Neural cell (in vitro differentiated cells): ENCODE measurements at regions not wholly inside any gene's neighbourhood (a gene's known extent, or its start where the extent isn't known, plus 50 kb on each side); places are given as distances from the start of the nearest gene placed in this dataset.

Source experiments
- H2AFZ ChIP-seq: fragments of 200-600, 300-800 bp; sonication (generic), shearing (Covaris generic); 2 replicates; pipeline ENCODE4 v1.6.0; 2014; ENCODE audit warnings: low read depth, mild to moderate bottlenecking, antibody characterized with exemption, low read length, moderate library complexity
- H3F3A ChIP-seq: fragments of 200-600 bp; shearing (Covaris generic); 2 replicates; pipeline ENCODE4 v1.6.1; 2016; ENCODE audit warnings: mild to moderate bottlenecking, moderate library complexity, mixed read lengths, antibody characterized with exemption, low read length; ENCODE audit not compliant: insufficient read depth, poor library complexity, severe bottlenecking
- H3K27ac ChIP-seq: fragments of 200-600, 300-800 bp; sonication (generic), shearing (Covaris generic); 2 replicates; pipeline ENCODE4 v1.5.1; 2014; ENCODE audit warnings: mild to moderate bottlenecking, low read length, moderate library complexity
- H3K27me3 ChIP-seq: fragments of 300-800, 200-600 bp; sonication (generic), shearing (Covaris generic); 2 replicates; pipeline ENCODE4 v1.6.0; 2014; ENCODE audit warnings: mild to moderate bottlenecking, low read depth, low read length, moderate library complexity; ENCODE audit not compliant: insufficient read depth
- H3K36me3 ChIP-seq: fragments of 300-800, 200-600 bp; sonication (generic), shearing (Covaris generic); 2 replicates; pipeline ENCODE4 v1.5.1; 2014; ENCODE audit warnings: mild to moderate bottlenecking, antibody characterized with exemption, low read length, moderate library complexity; ENCODE audit not compliant: insufficient read depth
- H3K4me2 ChIP-seq: fragments of 300-800, 200-600 bp; sonication (generic), shearing (Covaris generic); 2 replicates; pipeline ENCODE4 v1.6.0; 2014; ENCODE audit warnings: mild to moderate bottlenecking, low read length
- H3K4me3 ChIP-seq: fragments of 300-800, 200-600 bp; sonication (generic), shearing (Covaris generic); 2 replicates; pipeline ENCODE4 v1.5.1; 2014; ENCODE audit warnings: mild to moderate bottlenecking, low read length, moderate library complexity
- H3K79me2 ChIP-seq: fragments of 200-600 bp; shearing (Covaris generic); replicated peaks from 2 replicates; pipeline ENCODE4 v1.6.0; 2014; ENCODE audit warnings: mild to moderate bottlenecking, low read length, moderate library complexity; ENCODE audit not compliant: insufficient read depth
- H3K9ac ChIP-seq: fragments of 300-800, 200-600 bp; sonication (generic), shearing (Covaris generic); 2 replicates; pipeline ENCODE4 v1.6.1; 2016; ENCODE audit warnings: mild to moderate bottlenecking, low read length, mixed read lengths
- H3K9me2 ChIP-seq: fragments of 200-600 bp; shearing (Covaris generic); 2 replicates; pipeline ENCODE4 v1.6.1; 2016; ENCODE audit warnings: mild to moderate bottlenecking, low read length, mixed read lengths; ENCODE audit not compliant: insufficient read depth
- H3K9me3 ChIP-seq: fragments of 200-600, 300-800 bp; sonication (generic), shearing (Covaris generic); 2 replicates; pipeline ENCODE4 v1.6.1; 2016; ENCODE audit warnings: mild to moderate bottlenecking, mixed run types, low read length, moderate library complexity, mixed read lengths
- H4K20me1 ChIP-seq: fragments of 200-600 bp; shearing (Covaris generic); 2 replicates; pipeline ENCODE4 v1.6.1; 2016; ENCODE audit warnings: mild to moderate bottlenecking, mixed run types; ENCODE audit not compliant: insufficient read depth
- CTCF ChIP-seq: fragments of 450-650 bp; IDR thresholded peaks from 2 replicates; pipeline ENCODE4 v1.5.1; 2014; ENCODE audit warnings: antibody characterized with exemption, mild to moderate bottlenecking, moderate library complexity; ENCODE audit not compliant: poor library complexity, severe bottlenecking
- EP300 ChIP-seq: fragments of 450-650 bp; conservative IDR thresholded peaks from 2 replicates; pipeline ENCODE4 v1.6.1; 2014; ENCODE audit warnings: antibody characterized with exemption, mild to moderate bottlenecking, moderate library complexity; ENCODE audit not compliant: poor library complexity, severe bottlenecking
- EZH2 ChIP-seq: fragments of 200-600, 300-800 bp; shearing (Covaris generic), sonication (generic); IDR thresholded peaks from 2 replicates; pipeline ENCODE4 v1.6.1; 2014; ENCODE audit warnings: antibody characterized with exemption, low read length, borderline replicate concordance, mild to moderate bottlenecking; ENCODE audit not compliant: insufficient read depth, poor library complexity, severe bottlenecking
- MXI1 ChIP-seq: fragments of 450-650 bp; conservative IDR thresholded peaks from 2 replicates; pipeline ENCODE4 v1.6.1; 2014; ENCODE audit warnings: antibody characterized with exemption, mild to moderate bottlenecking; ENCODE audit not compliant: poor library complexity, severe bottlenecking
- POLR2AphosphoS5 ChIP-seq: IDR thresholded peaks from 2 replicates; pipeline ENCODE4 v1.6.1; 2012
- RAD21 ChIP-seq: fragments of 450-650 bp; conservative IDR thresholded peaks from 2 replicates; pipeline ENCODE4 v1.6.1; 2014; ENCODE audit warnings: antibody characterized with exemption, mild to moderate bottlenecking, moderate library complexity
- REST ChIP-seq: IDR thresholded peaks from 2 replicates; pipeline ENCODE4 v1.6.1; 2012; ENCODE audit warnings: borderline replicate concordance
- SMC3 ChIP-seq: fragments of 450-650 bp; conservative IDR thresholded peaks from 2 replicates; pipeline ENCODE4 v1.6.1; 2014; ENCODE audit warnings: antibody characterized with exemption, mild to moderate bottlenecking, moderate library complexity; ENCODE audit not compliant: poor library complexity
- TAF1 ChIP-seq: IDR thresholded peaks from 2 replicates; pipeline ENCODE4 v1.6.1; 2012; ENCODE audit warnings: low read depth

GRCh38 chr3:55164876-55165275 is 237.0 kb upstream of the LRTM1 start:
- Histone ChIP-seq H3K27me3 (no peaks in the 10 kb centered on the region), H3K27ac (no peak overlapping the region), H3K79me2 (no peaks in the 10 kb centered on the region), H3K9ac (no peak overlapping the region), H3K4me3 (no peak overlapping the region), H3K9me2 (no peaks in the 10 kb centered on the region), H3K4me2 (no peak overlapping the region), H3F3A (no peaks in the 10 kb centered on the region), H4K20me1 (no peaks in the 10 kb centered on the region), H3K9me3 (no peaks in the 10 kb centered on the region), H3K36me3 (no peaks in the 10 kb centered on the region), H2AFZ (no peak overlapping the region)
- no peak for TF ChIP-seq SMC3
- no peak for TF ChIP-seq TAF1
- no peak for TF ChIP-seq RAD21
- TF ChIP-seq EP300: no peak
- no peak for TF ChIP-seq CTCF
- no peak for TF ChIP-seq MXI1
- TF ChIP-seq REST: no peak
- no peak for TF ChIP-seq POLR2AphosphoS5
- no peak for TF ChIP-seq EZH2

- TF ChIP-seq EZH2 (no peak), TAF1 (no peak), RAD21 (no peak), POLR2AphosphoS5 (no peak), SMC3 (no peak), REST (no peak), MXI1 (no peak), CTCF (no peak), EP300 (no peak)
- H3K9ac ChIP-seq: no peak overlapping the region
- no peaks in the 10 kb centered on the region for H3K9me2 ChIP-seq
- H3K9me3 ChIP-seq: no peaks in the 10 kb centered on the region
- H3K27ac ChIP-seq: no peak overlapping the region
- H3K4me3 ChIP-seq: no peak overlapping the region
- no peaks in the 10 kb centered on the region for H4K20me1 ChIP-seq
- H3K4me2 ChIP-seq: no peak overlapping the region
- no peaks in the 10 kb centered on the region for H3F3A ChIP-seq
- no peaks in the 10 kb centered on the region for H3K27me3 ChIP-seq
- no peak overlapping the region for H2AFZ ChIP-seq
- no peaks in the 10 kb centered on the region for H3K79me2 ChIP-seq
- H3K36me3 ChIP-seq: no peaks in the 10 kb centered on the region
These were observed 236.3 kb upstream of the LRTM1 start for GRCh38 chr3:55164191-55164590.
